ENCODE measurements at regions not wholly inside any gene's neighbourhood (a gene's known extent, or its start where the extent isn't known, plus 50 kb on each side); places are given as distances from the start of the nearest gene placed in this dataset.

DNA sequence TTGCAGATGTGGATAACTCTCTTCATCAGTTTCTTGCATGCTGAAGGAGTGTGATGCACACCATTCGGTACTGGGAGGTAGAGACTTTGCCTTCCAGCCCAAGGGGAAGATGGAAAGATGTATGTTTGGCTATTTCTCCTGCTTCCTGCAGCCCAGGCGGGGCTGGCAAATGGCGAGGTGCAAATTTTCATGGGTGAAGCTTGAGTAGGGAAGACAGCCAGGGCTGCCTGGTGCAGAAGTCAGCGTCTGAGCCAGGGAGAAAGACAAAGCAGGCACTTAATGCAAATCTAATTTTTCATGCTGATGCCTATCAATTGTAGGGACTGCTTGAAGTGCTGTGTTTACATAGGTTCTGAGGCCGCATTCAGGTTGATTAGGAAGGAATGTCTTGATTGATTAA is 384.7 kb upstream of the EEF2KMT start:
- ChIA-PET POLR2A (no interaction called here), CTCF (no interaction called here)
- DNase-seq (ENCODE audit: low read depth, low spot score), result no peak
- H3K4me3 ChIP-seq (ENCODE audit: low read depth, low read length), result no peak overlapping the region
- TF ChIP-seq, protein P1, sequence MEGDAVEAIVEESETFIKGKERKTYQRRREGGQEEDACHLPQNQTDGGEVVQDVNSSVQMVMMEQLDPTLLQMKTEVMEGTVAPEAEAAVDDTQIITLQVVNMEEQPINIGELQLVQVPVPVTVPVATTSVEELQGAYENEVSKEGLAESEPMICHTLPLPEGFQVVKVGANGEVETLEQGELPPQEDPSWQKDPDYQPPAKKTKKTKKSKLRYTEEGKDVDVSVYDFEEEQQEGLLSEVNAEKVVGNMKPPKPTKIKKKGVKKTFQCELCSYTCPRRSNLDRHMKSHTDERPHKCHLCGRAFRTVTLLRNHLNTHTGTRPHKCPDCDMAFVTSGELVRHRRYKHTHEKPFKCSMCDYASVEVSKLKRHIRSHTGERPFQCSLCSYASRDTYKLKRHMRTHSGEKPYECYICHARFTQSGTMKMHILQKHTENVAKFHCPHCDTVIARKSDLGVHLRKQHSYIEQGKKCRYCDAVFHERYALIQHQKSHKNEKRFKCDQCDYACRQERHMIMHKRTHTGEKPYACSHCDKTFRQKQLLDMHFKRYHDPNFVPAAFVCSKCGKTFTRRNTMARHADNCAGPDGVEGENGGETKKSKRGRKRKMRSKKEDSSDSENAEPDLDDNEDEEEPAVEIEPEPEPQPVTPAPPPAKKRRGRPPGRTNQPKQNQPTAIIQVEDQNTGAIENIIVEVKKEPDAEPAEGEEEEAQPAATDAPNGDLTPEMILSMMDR (IDR thresholded peaks at IDR 0.05; ENCODE audit: insufficient read depth, low read length, missing control alignments), result no peak

DNA sequence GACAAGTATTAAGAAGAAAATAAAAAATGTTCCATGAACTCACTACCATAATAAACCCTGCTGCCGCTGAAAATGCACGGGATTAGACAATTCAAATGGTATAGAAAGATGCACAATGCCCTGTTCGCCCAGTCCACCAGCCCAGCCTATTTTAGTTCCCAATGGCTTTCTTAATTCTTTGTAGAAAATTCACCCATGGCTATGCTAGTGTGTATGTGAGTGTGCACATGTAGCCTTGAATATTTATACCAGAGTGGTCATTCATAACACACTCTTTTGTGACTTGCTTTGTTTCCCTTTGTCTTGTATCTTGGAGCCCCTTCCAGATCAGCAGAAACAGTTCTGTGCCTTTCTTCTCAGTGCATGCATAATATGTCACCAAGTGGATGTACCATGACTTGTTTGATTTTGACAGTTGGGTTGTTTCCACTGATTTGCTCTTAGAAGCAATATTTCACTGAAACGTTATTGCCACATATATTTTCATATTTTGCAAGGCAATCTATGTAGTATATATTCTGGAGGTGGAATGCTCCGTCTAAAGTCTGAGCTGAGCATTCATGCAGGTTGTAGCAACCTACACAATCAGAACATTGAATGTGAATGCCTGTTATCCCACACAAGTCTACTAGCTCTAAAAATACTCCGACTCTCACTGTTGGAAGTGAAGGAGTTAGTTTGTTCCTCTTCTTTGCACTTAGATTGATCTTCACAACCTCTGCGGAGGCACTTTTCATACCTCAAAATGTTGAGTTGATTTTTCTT is 383.0 kb upstream of the EEF2KMT start:
- DNase-seq (ENCODE audit: low read depth, low spot score), result no peak
- POLR2A ChIA-PET, result no interaction called here
- CTCF ChIA-PET, result no interaction called here
- TF ChIP-seq, protein P1 (IDR thresholded peaks at IDR 0.05; ENCODE audit: insufficient read depth, low read length, missing control alignments), result no peak
- H3K4me3 ChIP-seq (ENCODE audit: low read depth, low read length), result no peak overlapping the region

DNA sequence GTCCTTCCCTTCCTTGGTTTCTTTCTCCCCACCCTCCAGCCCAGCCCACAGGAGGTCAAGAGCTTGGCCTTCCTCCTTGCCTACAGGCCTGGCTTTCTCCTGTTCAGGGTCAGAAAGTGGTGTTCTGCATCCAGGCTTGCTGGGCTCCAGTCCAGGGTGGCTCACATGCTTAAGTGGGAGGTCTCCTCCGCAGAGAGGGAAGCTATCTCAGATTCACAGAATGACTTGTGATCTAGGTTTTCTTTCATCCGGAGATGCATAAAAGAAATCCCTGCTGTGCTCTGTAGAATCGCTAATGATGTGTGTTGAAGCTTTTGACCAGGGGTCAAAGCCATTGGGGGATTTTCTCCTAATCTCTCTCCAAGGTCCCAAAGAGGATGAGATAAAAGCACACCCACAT is 382.3 kb upstream of the EEF2KMT start:
- H3K4me3 ChIP-seq (ENCODE audit: low read depth, low read length), result no peak overlapping the region
- TF ChIP-seq, protein P1 (IDR thresholded peaks at IDR 0.05; ENCODE audit: insufficient read depth, low read length, missing control alignments), result no peak
- ChIA-PET CTCF (no interaction called here), POLR2A (no interaction called here)
- DNase-seq (ENCODE audit: low read depth, low spot score), result no peak

DNA sequence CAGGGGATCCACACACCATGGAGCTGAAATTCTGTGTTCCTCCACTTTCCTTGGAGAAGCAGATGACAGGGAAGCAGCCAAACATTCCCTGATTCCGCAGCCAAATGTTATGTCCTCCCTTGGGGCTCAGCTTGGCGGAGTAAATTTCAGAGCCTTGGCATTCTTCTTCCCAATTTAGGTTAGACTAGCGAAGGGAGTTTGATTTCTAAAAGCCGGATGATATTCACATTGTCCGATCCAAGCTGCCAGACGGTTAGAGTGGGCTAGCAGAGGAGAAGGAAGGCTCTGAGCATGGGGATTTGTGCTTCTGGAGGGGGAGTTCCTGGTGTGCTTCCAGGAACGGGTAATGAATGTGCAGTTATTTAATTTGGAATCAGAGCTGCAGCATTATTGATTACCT is 380.4 kb upstream of the EEF2KMT start:
- H3K4me3 ChIP-seq (ENCODE audit: low read depth, low read length), result no peak overlapping the region
- TF ChIP-seq, protein P1 (IDR thresholded peaks at IDR 0.05; ENCODE audit: insufficient read depth, low read length, missing control alignments), result no peak
- ChIA-PET CTCF (no interaction called here), POLR2A (no interaction called here)
- no peak for DNase-seq (ENCODE audit: low read depth, low spot score)

DNA sequence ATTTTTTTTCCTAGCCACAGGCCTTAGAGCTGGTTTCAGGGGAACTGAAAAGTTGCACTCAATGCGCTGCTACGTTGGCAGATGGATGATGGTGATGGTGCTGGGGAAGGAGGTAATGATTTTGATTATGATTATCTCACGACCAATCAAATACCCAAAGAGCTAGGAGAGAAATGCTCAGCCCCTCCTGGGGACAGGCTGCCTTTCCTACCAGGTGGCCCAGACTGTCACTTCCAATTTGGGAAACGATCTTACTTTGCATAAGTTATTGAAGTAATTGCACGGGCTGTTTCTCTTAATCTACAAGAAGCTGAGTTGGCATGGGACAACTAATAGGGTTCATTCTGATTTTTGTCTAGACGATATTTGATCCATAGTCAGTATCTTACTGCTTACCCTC is 379.7 kb upstream of the EEF2KMT start:
- no peak overlapping the region for H3K4me3 ChIP-seq (ENCODE audit: low read depth, low read length)
- POLR2A ChIA-PET, result no interaction called here
- TF ChIP-seq, protein P1 (IDR thresholded peaks at IDR 0.05; ENCODE audit: insufficient read depth, low read length, missing control alignments), result no peak
- CTCF ChIA-PET, result no interaction called here
- DNase-seq (ENCODE audit: low read depth, low spot score), result no peak

DNA sequence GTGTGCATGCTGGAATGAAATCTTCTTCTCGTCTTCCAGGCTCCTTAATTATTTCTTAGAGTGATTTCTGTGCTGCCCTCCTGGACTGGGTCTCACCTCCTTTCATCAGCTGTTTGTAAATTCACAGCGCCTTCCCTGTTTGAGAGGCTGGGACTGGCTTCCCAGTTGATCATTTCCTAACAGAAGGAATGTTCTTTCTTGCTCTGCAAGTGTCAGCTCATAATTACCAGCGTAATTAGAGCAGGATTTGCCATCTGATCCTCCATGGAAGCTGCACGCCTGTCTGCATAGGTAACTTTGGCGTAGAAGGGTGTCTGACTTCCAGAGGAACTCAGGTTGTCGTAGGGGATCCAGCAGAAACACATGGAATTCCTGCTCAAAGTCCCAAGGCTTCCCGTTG is 375.0 kb upstream of the EEF2KMT start:
- CTCF ChIA-PET, result no interaction called here
- H3K4me3 ChIP-seq (ENCODE audit: low read depth, low read length), result no peak overlapping the region
- TF ChIP-seq, protein P1 (IDR thresholded peaks at IDR 0.05; ENCODE audit: insufficient read depth, low read length, missing control alignments), result no peak
- POLR2A ChIA-PET, result no interaction called here
- no peak for DNase-seq (ENCODE audit: low read depth, low spot score)

Data from AG04449 (cell line).